Breast epithelium (tissue), 3 donors: ENCODE measurements at regions not wholly inside any gene's neighbourhood (a gene's known extent, or its start where the extent isn't known, plus 50 kb on each side); places are given as distances from the start of the nearest gene placed in this dataset.

Experiments used
- POLR2A ChIP-seq: fragments of 450-650 bp; IDR thresholded peaks from one replicate; pipeline ENCODE4 v1.6.1; 2016; ENCODE audit warnings: antibody characterized with exemption, mild to moderate bottlenecking, moderate library complexity
- TF ChIP-seq, protein P1 (sequence below), 3 donors: fragments of 450-650 bp; IDR thresholded peaks; one replicate each; pipeline ENCODE4 v1.5.1; 2016 to 2017; ENCODE audit warnings: antibody characterized with exemption in 3 of 3, mild to moderate bottlenecking in 3 of 3, moderate library complexity in 3 of 3

DNA sequence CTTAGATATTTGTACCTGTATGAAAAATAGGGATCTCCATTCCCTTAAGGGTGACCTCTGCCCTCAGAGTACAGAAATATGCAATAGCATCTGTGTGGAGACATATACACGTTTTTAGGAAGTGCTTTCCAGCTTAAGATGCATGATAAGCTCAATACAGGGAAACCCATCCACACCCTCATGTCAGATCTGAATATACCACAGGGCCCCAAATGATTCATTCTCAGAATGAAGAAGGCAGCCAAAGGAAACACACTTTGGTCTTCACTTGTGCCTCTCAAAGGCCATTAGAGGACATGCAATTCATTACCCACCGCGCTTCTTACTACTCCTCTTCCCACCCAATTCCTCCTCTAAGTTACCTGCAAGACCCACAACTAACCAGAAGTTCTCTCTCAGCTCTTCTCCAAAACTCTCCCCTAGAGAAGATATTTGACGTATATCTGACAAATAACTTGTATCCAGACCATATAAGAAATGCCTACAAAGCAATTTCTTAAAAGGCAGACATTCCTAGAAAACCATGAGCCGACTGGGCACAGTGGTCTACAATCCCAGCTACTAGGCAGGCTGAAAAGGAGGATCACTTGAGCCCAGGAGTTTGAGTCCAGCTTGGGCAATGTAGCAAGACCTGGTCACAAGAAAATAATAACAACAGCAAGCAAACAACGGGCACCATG is 103.0 kb downstream of the OAT start:
- no peak for TF ChIP-seq POLR2A
- TF ChIP-seq, protein P1, sequence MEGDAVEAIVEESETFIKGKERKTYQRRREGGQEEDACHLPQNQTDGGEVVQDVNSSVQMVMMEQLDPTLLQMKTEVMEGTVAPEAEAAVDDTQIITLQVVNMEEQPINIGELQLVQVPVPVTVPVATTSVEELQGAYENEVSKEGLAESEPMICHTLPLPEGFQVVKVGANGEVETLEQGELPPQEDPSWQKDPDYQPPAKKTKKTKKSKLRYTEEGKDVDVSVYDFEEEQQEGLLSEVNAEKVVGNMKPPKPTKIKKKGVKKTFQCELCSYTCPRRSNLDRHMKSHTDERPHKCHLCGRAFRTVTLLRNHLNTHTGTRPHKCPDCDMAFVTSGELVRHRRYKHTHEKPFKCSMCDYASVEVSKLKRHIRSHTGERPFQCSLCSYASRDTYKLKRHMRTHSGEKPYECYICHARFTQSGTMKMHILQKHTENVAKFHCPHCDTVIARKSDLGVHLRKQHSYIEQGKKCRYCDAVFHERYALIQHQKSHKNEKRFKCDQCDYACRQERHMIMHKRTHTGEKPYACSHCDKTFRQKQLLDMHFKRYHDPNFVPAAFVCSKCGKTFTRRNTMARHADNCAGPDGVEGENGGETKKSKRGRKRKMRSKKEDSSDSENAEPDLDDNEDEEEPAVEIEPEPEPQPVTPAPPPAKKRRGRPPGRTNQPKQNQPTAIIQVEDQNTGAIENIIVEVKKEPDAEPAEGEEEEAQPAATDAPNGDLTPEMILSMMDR (IDR thresholded peaks at IDR 0.05): no peak
